DOHH2 (cell line): ENCODE measurements at regions not wholly inside any gene's neighbourhood (a gene's known extent, or its start where the extent isn't known, plus 50 kb on each side); places are given as distances from the start of the nearest gene placed in this dataset.

Source experiments
- EZH2phosphoT487 ChIP-seq: fragments of 200-600 bp; sonication (generic); IDR thresholded peaks from 2 replicates; pipeline ENCODE4 v1.6.1; 2017; ENCODE audit warnings: borderline replicate concordance, mild to moderate bottlenecking, antibody characterized with exemption, low read length, moderate library complexity, mixed read lengths
- TF ChIP-seq, protein P1 (sequence below): fragments of 200-600 bp; sonication (generic); IDR thresholded peaks from one replicate; pipeline ENCODE4 v1.5.1; 2014; ENCODE audit warnings: antibody characterized with exemption, mild to moderate bottlenecking, low read depth, low read length; ENCODE audit not compliant: poor library complexity, severe bottlenecking

- TF ChIP-seq, protein P1, sequence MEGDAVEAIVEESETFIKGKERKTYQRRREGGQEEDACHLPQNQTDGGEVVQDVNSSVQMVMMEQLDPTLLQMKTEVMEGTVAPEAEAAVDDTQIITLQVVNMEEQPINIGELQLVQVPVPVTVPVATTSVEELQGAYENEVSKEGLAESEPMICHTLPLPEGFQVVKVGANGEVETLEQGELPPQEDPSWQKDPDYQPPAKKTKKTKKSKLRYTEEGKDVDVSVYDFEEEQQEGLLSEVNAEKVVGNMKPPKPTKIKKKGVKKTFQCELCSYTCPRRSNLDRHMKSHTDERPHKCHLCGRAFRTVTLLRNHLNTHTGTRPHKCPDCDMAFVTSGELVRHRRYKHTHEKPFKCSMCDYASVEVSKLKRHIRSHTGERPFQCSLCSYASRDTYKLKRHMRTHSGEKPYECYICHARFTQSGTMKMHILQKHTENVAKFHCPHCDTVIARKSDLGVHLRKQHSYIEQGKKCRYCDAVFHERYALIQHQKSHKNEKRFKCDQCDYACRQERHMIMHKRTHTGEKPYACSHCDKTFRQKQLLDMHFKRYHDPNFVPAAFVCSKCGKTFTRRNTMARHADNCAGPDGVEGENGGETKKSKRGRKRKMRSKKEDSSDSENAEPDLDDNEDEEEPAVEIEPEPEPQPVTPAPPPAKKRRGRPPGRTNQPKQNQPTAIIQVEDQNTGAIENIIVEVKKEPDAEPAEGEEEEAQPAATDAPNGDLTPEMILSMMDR = no peak
- TF ChIP-seq EZH2phosphoT487 = no peak
These were observed 119.8 kb downstream of the RGS21 start for GRCh38 chr1:192436441-192437078.
